ENCODE measurements at regions not wholly inside any gene's neighbourhood (a gene's known extent, or its start where the extent isn't known, plus 50 kb on each side); places are given as distances from the start of the nearest gene placed in this dataset.

DNA sequence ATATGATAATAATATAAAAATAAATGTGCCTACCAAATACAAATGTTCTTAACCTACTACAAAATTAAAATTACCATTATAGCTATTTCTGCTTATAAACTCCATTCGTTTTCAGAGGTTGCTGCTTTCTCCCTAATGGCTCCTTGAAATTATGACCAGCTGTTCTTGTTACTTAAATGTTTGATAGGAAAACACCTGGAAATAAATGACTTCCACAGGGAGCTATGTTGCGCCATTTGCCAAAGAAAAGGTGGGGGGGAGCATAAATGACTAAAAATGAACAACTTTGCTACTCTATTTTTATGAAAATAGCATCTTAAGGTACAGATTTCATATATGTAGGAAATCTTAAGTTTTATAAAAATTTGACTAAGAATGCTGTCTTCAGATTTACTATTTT, 157.5 kb upstream of the MON1B start:
- TF ChIP-seq CTCF (IDR thresholded peaks at IDR 0.05; ENCODE audit: insufficient read depth, low read length, poor library complexity, severe bottlenecking) (no peak), EZH2phosphoT487 (conservative IDR thresholded peaks at IDR 0.05; ENCODE audit: low read length) (no peak)
- Histone ChIP-seq H3K9me3 (ENCODE audit: insufficient read depth, low read length) (no peaks in the 10 kb centered on the region), H3K27me3 (ENCODE audit: low read length) (no peaks in the 10 kb centered on the region), H3K36me3 (ENCODE audit: low read length) (no peaks in the 10 kb centered on the region), H2AFZ (ENCODE audit: low read depth, low read length, severe bottlenecking) (no peak overlapping the region), H3K9ac (ENCODE audit: low read length) (no peak overlapping the region), H3F3A (ENCODE audit: insufficient read depth) (no peaks in the 10 kb centered on the region), H3K4me2 (ENCODE audit: low read depth, low read length, poor library complexity, severe bottlenecking) (no peak overlapping the region), H3K79me2 (ENCODE audit: insufficient read depth, low read length) (no peaks in the 10 kb centered on the region), H4K20me1 (ENCODE audit: low read depth, low read length) (no peaks in the 10 kb centered on the region), H3K27ac (ENCODE audit: low read depth, low read length) (no peak overlapping the region), H3K4me3 (ENCODE audit: insufficient read depth, low read length, poor library complexity, severe bottlenecking) (no peak overlapping the region), H3K9me2 (replicated peaks; ENCODE audit: insufficient read depth, low read length) (no peaks in the 10 kb centered on the region)

DNA sequence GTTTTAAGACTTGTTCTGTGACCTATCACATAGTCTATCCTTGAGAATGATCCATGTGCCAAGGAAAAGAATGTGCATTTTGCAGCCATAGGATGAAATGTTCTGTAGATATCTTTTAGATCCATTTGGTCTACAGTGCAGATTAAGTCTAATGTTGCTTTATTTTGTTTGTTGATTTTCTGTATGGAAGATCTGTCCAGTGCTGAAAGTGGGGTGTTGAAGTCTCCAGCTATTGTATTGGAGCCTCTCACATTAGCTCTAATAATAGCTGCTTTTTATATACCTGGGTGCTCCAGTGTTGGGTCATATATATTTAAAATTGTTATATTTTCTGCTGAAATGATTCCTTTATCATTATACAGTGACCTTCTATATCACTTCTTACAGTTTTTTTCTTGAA, 155.6 kb upstream of the MON1B start:
- TF ChIP-seq EZH2phosphoT487 (conservative IDR thresholded peaks at IDR 0.05; ENCODE audit: low read length) (no peak), CTCF (IDR thresholded peaks at IDR 0.05; ENCODE audit: insufficient read depth, low read length, poor library complexity, severe bottlenecking) (no peak)
- Histone ChIP-seq H2AFZ (ENCODE audit: low read depth, low read length, severe bottlenecking) (no peak overlapping the region), H3K79me2 (ENCODE audit: insufficient read depth, low read length) (no peaks in the 10 kb centered on the region), H3K27ac (ENCODE audit: low read depth, low read length) (no peak overlapping the region), H3K9ac (ENCODE audit: low read length) (no peak overlapping the region), H3K4me2 (ENCODE audit: low read depth, low read length, poor library complexity, severe bottlenecking) (no peak overlapping the region), H3K4me3 (ENCODE audit: insufficient read depth, low read length, poor library complexity, severe bottlenecking) (no peak overlapping the region), H3K36me3 (ENCODE audit: low read length) (no peaks in the 10 kb centered on the region), H3K9me3 (ENCODE audit: insufficient read depth, low read length) (no peaks in the 10 kb centered on the region), H4K20me1 (ENCODE audit: low read depth, low read length) (no peaks in the 10 kb centered on the region), H3K27me3 (ENCODE audit: low read length) (no peaks in the 10 kb centered on the region), H3F3A (ENCODE audit: insufficient read depth) (no peaks in the 10 kb centered on the region), H3K9me2 (replicated peaks; ENCODE audit: insufficient read depth, low read length) (no peaks in the 10 kb centered on the region)

DNA sequence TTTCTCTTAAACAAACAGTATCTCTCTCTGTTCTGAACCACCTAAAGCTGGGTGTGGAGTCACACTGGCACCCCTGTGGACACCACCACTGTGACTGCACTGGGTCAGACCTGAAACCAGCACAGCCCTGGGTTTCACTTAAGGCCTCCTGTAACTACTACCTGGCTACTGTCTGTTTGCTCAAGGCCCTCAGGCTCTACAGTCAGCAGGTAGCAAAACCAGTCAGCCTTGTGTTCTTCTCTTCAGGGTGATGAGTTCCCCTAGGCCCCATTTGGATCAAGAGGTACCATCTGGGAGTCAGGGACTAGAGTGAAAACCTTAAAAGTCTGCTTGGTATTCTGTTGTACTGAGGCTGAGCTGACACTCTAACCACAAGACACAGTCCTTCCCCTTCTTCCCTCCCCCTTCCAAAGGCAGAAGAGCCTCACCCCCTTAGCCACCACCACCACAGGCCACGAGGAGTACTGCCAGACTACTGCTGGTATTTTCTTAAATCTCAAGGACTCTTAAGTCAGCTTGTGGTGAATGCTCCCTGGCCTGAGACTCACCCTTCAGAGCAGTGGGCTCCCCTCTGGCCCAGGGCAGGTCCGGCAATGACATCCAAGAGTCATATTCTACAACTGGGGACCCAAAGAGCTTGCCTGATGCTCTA, 153.2 kb upstream of the MON1B start:
- Histone ChIP-seq H3K27ac (ENCODE audit: low read depth, low read length) (no peak overlapping the region), H2AFZ (ENCODE audit: low read depth, low read length, severe bottlenecking) (no peak overlapping the region), H3K27me3 (ENCODE audit: low read length) (no peaks in the 10 kb centered on the region), H3K9ac (ENCODE audit: low read length) (no peak overlapping the region), H3K36me3 (ENCODE audit: low read length) (no peaks in the 10 kb centered on the region), H3K9me3 (ENCODE audit: insufficient read depth, low read length) (no peaks in the 10 kb centered on the region), H4K20me1 (ENCODE audit: low read depth, low read length) (no peaks in the 10 kb centered on the region), H3K4me3 (ENCODE audit: insufficient read depth, low read length, poor library complexity, severe bottlenecking) (no peak overlapping the region), H3F3A (ENCODE audit: insufficient read depth) (no peaks in the 10 kb centered on the region), H3K79me2 (ENCODE audit: insufficient read depth, low read length) (no peaks in the 10 kb centered on the region), H3K4me2 (ENCODE audit: low read depth, low read length, poor library complexity, severe bottlenecking) (no peak overlapping the region), H3K9me2 (replicated peaks; ENCODE audit: insufficient read depth, low read length) (no peaks in the 10 kb centered on the region)
- TF ChIP-seq EZH2phosphoT487 (conservative IDR thresholded peaks at IDR 0.05; ENCODE audit: low read length) (no peak), CTCF (IDR thresholded peaks at IDR 0.05; ENCODE audit: insufficient read depth, low read length, poor library complexity, severe bottlenecking) (no peak)

Measured in SU-DHL-6 (cell line).